Smooth muscle cell (in vitro differentiated cells): ENCODE measurements at regions not wholly inside any gene's neighbourhood (a gene's known extent, or its start where the extent isn't known, plus 50 kb on each side); places are given as distances from the start of the nearest gene placed in this dataset.

Experiments used
- DNase-seq: peaks from one replicate; lab custom pipeline; 2025; ENCODE audit not compliant: unreplicated experiment; lab: John Stamatoyannopoulos, UW
- H2AFZ ChIP-seq: fragments of 200-600 bp; sonication (generic); 2 replicates; pipeline ENCODE4 v1.6.0; 2016; ENCODE audit warnings: antibody characterized with exemption, low read depth, mild to moderate bottlenecking
- H3F3A ChIP-seq: fragments of 200-600 bp; sonication (generic); 2 replicates; pipeline ENCODE4 v1.6.0; 2017; ENCODE audit warnings: antibody characterized with exemption, low read depth
- H3K27ac ChIP-seq: fragments of 200-600 bp; sonication (generic); 2 replicates; pipeline ENCODE4 v1.5.1; 2016; ENCODE audit warnings: low read depth, mild to moderate bottlenecking
- H3K27me3 ChIP-seq: fragments of 200-600 bp; sonication (generic); 2 replicates; pipeline ENCODE4 v1.6.1; 2016; ENCODE audit warnings: low read depth, mild to moderate bottlenecking
- H3K36me3 ChIP-seq: fragments of 200-600 bp; sonication (generic); 2 replicates; pipeline ENCODE4 v1.5.1; 2016; ENCODE audit warnings: low read depth
- H3K4me1 ChIP-seq: fragments of 200-600 bp; sonication (generic); 2 replicates; pipeline ENCODE4 v1.5.1; 2016; ENCODE audit warnings: low read depth
- H3K4me2 ChIP-seq: fragments of 200-600 bp; sonication (generic); 2 replicates; pipeline ENCODE4 v1.6.0; 2016; ENCODE audit warnings: mild to moderate bottlenecking
- H3K4me3 ChIP-seq: fragments of 200-600 bp; sonication (generic); 2 replicates; pipeline ENCODE4 v1.5.1; 2016; ENCODE audit warnings: mild to moderate bottlenecking
- H3K79me2 ChIP-seq: fragments of 200-600 bp; sonication (generic); 2 replicates; pipeline ENCODE4 v1.6.0; 2016; ENCODE audit warnings: low read depth, mild to moderate bottlenecking
- H3K9ac ChIP-seq: fragments of 200-600 bp; sonication (generic); 2 replicates; pipeline ENCODE4 v1.6.0; 2016; ENCODE audit warnings: low read depth
- H3K9me3 ChIP-seq: fragments of 200-600 bp; sonication (generic); replicated peaks from 2 replicates; pipeline ENCODE4 v1.5.1; 2016; ENCODE audit warnings: low read depth
- H4K20me1 ChIP-seq: fragments of 200-600 bp; sonication (generic); 2 replicates; pipeline ENCODE4 v1.6.0; 2016; ENCODE audit warnings: low read depth
- CTCF ChIP-seq: fragments of 200-600 bp; sonication (generic); IDR thresholded peaks from 2 replicates; pipeline ENCODE4 v1.5.1; 2017; ENCODE audit warnings: borderline replicate concordance, mild to moderate bottlenecking, antibody characterized with exemption; ENCODE audit not compliant: insufficient read depth, poor library complexity, severe bottlenecking
- WGBS: methylation state at CpG from one replicate; pipeline ENCODE4 v1.1.7; 2016; ENCODE audit warnings: low lambda C conversion rate; 5-methylcytosine and 5-hydroxymethylcytosine counted together

- H3K9ac ChIP-seq, result no peak overlapping the region
- H3K4me2 ChIP-seq, result no peak overlapping the region
- no peaks in the 10 kb centered on the region for H3K9me3 ChIP-seq
- H3K4me1 ChIP-seq, result no peaks in the 10 kb centered on the region
- no peak for TF ChIP-seq CTCF
- H4K20me1 ChIP-seq, result no peaks in the 10 kb centered on the region
- H3K27me3 ChIP-seq, result no peaks in the 10 kb centered on the region
- no peaks in the 10 kb centered on the region for H3K79me2 ChIP-seq
- WGBS, result 91% methylated on average over 2 of the region's 2 CpGs
- no peaks in the 10 kb centered on the region for H3K36me3 ChIP-seq
- H3K27ac ChIP-seq, result no peak overlapping the region
- H2AFZ ChIP-seq, result no peak overlapping the region
- no peak overlapping the region for H3K4me3 ChIP-seq
- no peak for DNase-seq
- no peaks in the 10 kb centered on the region for H3F3A ChIP-seq
Measured at GRCh38 chr13:76808927-76809326, 77.3 kb downstream of the KCTD12 start.

- Histone ChIP-seq H3K27me3 (no peaks in the 10 kb centered on the region), H4K20me1 (no peaks in the 10 kb centered on the region), H3K9ac (no peak overlapping the region), H3K36me3 (no peaks in the 10 kb centered on the region), H2AFZ (no peak overlapping the region), H3K4me3 (no peak overlapping the region), H3K4me2 (no peak overlapping the region), H3K79me2 (no peaks in the 10 kb centered on the region), H3K4me1 (no peaks in the 10 kb centered on the region), H3K27ac (no peak overlapping the region), H3F3A (no peaks in the 10 kb centered on the region), H3K9me3 (no peaks in the 10 kb centered on the region)
- 86% methylated on average over 4 of the region's 4 CpGs for WGBS
- DNase-seq, result no peak
- no peak for TF ChIP-seq CTCF
Measured at GRCh38 chr13:76804801-76805200, 81.4 kb downstream of the KCTD12 start.

GRCh38 chr13:76803831-76804230, 82.4 kb downstream of the KCTD12 start:
- H3K4me1 ChIP-seq, result no peaks in the 10 kb centered on the region
- H3K79me2 ChIP-seq, result no peaks in the 10 kb centered on the region
- H3K4me3 ChIP-seq, result no peak overlapping the region
- no peaks in the 10 kb centered on the region for H4K20me1 ChIP-seq
- no peak overlapping the region for H3K4me2 ChIP-seq
- no peaks in the 10 kb centered on the region for H3K9me3 ChIP-seq
- H3K27ac ChIP-seq, result no peak overlapping the region
- TF ChIP-seq CTCF, result no peak
- no peaks in the 10 kb centered on the region for H3F3A ChIP-seq
- H3K27me3 ChIP-seq, result no peaks in the 10 kb centered on the region
- H3K9ac ChIP-seq, result no peak overlapping the region
- 90% methylated on average over 1 of the region's 1 CpG for WGBS
- no peak for DNase-seq
- no peak overlapping the region for H2AFZ ChIP-seq
- no peaks in the 10 kb centered on the region for H3K36me3 ChIP-seq

GRCh38 chr13:76800943-76801342, 85.3 kb downstream of the KCTD12 start:
- Histone ChIP-seq H3K4me3 (no peak overlapping the region), H3F3A (no peaks in the 10 kb centered on the region), H3K4me2 (no peak overlapping the region), H3K27ac (no peak overlapping the region), H3K4me1 (no peaks in the 10 kb centered on the region), H3K79me2 (no peaks in the 10 kb centered on the region), H3K9me3 (no peaks in the 10 kb centered on the region), H4K20me1 (no peaks in the 10 kb centered on the region), H2AFZ (no peak overlapping the region), H3K9ac (no peak overlapping the region), H3K27me3 (no peaks in the 10 kb centered on the region), H3K36me3 (no peaks in the 10 kb centered on the region)
- DNase-seq, result no peak
- WGBS, result 96% methylated on average over 2 of the region's 2 CpGs
- no peak for TF ChIP-seq CTCF
